ENCODE measurements at regions not wholly inside any gene's neighbourhood (a gene's known extent, or its start where the extent isn't known, plus 50 kb on each side); places are given as distances from the start of the nearest gene placed in this dataset.

- H3K36me3 ChIP-seq, result no peaks in the 10 kb centered on the region
- H3K4me1 ChIP-seq, result peaks cover 7% of the 10 kb centered on the region
- no peaks in the 10 kb centered on the region for H3K4me1 Mint-ChIP-seq
- H3K4me2 ChIP-seq, result no peak overlapping the region
- H3K9me3 ChIP-seq (ENCODE audit: low read depth), result no peaks in the 10 kb centered on the region
- no peaks in the 10 kb centered on the region for H3K79me2 ChIP-seq (ENCODE audit: low read depth)
- H2AFZ ChIP-seq (replicated peaks), result no peak overlapping the region
- no peaks in the 10 kb centered on the region for H3K27me3 Mint-ChIP-seq (ENCODE audit: insufficient read depth, low read depth)
- TF ChIP-seq EZH2phosphoT487 (IDR thresholded peaks at IDR 0.05) (no peak), EZH2 (IDR thresholded peaks at IDR 0.05) (no peak)
- TF ChIP-seq, protein P1, sequence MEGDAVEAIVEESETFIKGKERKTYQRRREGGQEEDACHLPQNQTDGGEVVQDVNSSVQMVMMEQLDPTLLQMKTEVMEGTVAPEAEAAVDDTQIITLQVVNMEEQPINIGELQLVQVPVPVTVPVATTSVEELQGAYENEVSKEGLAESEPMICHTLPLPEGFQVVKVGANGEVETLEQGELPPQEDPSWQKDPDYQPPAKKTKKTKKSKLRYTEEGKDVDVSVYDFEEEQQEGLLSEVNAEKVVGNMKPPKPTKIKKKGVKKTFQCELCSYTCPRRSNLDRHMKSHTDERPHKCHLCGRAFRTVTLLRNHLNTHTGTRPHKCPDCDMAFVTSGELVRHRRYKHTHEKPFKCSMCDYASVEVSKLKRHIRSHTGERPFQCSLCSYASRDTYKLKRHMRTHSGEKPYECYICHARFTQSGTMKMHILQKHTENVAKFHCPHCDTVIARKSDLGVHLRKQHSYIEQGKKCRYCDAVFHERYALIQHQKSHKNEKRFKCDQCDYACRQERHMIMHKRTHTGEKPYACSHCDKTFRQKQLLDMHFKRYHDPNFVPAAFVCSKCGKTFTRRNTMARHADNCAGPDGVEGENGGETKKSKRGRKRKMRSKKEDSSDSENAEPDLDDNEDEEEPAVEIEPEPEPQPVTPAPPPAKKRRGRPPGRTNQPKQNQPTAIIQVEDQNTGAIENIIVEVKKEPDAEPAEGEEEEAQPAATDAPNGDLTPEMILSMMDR (IDR thresholded peaks at IDR 0.05), result no peak
- H3K27me3 ChIP-seq, result no peaks in the 10 kb centered on the region
- no peaks in the 10 kb centered on the region for H3K36me3 Mint-ChIP-seq
- H3K27ac Mint-ChIP-seq, result no peak overlapping the region
- no peak overlapping the region for H3K27ac ChIP-seq
- H3K4me3 Mint-ChIP-seq, result no peak overlapping the region
- H3K9ac ChIP-seq, result no peak overlapping the region
- H3K4me3 ChIP-seq, result no peak overlapping the region
- H3F3A ChIP-seq (ENCODE audit: low read depth), result no peaks in the 10 kb centered on the region
- H4K20me1 ChIP-seq (ENCODE audit: low read depth), result no peaks in the 10 kb centered on the region
- DNase-seq (ENCODE audit: low spot score), result no peak
- H3K9me3 Mint-ChIP-seq, result peaks cover 7% of the 10 kb centered on the region
Measured at GRCh38 chr11:109071712-109072524, 350.1 kb upstream of the C11orf87 start.

GRCh38 chr11:109073032-109073822, 348.8 kb upstream of the C11orf87 start:
- Histone ChIP-seq H3F3A (ENCODE audit: low read depth) (no peaks in the 10 kb centered on the region), H2AFZ (replicated peaks) (no peak overlapping the region), H3K4me1 (peaks cover 16% of the 10 kb centered on the region), H3K27ac (no peak overlapping the region), H3K9me3 (ENCODE audit: low read depth) (no peaks in the 10 kb centered on the region), H3K4me3 (no peak overlapping the region), H3K9ac (no peak overlapping the region), H4K20me1 (ENCODE audit: low read depth) (no peaks in the 10 kb centered on the region), H3K36me3 (no peaks in the 10 kb centered on the region), H3K27me3 (no peaks in the 10 kb centered on the region), H3K4me2 (no peak overlapping the region), H3K79me2 (ENCODE audit: low read depth) (no peaks in the 10 kb centered on the region)
- Mint-ChIP-seq H3K27ac (no peak overlapping the region), H3K4me1 (peaks cover 3% of the 10 kb centered on the region), H3K4me3 (no peak overlapping the region), H3K36me3 (no peaks in the 10 kb centered on the region), H3K9me3 (peaks cover 10% of the 10 kb centered on the region), H3K27me3 (ENCODE audit: insufficient read depth, low read depth) (no peaks in the 10 kb centered on the region)
- TF ChIP-seq EZH2phosphoT487 (IDR thresholded peaks at IDR 0.05), result no peak
- TF ChIP-seq, protein P1 (IDR thresholded peaks at IDR 0.05), result no peak
- no peak for TF ChIP-seq EZH2 (IDR thresholded peaks at IDR 0.05)
- DNase-seq (ENCODE audit: low spot score), result no peak

GRCh38 chr11:109075976-109076375, 346.0 kb upstream of the C11orf87 start:
- Histone ChIP-seq H3F3A (ENCODE audit: low read depth) (no peaks in the 10 kb centered on the region), H3K27ac (no peak overlapping the region), H3K4me2 (no peak overlapping the region), H4K20me1 (ENCODE audit: low read depth) (no peaks in the 10 kb centered on the region), H3K4me1 (peaks cover 16% of the 10 kb centered on the region), H3K36me3 (no peaks in the 10 kb centered on the region), H3K27me3 (no peaks in the 10 kb centered on the region), H3K4me3 (no peak overlapping the region), H2AFZ (replicated peaks) (peak overlapping the region; percentile 66), H3K9me3 (ENCODE audit: low read depth) (no peaks in the 10 kb centered on the region), H3K9ac (no peak overlapping the region), H3K79me2 (ENCODE audit: low read depth) (no peaks in the 10 kb centered on the region)
- H3K27ac Mint-ChIP-seq, result no peak overlapping the region
- no peaks in the 10 kb centered on the region for H3K36me3 Mint-ChIP-seq
- no peak overlapping the region for H3K4me3 Mint-ChIP-seq
- no peaks in the 10 kb centered on the region for H3K27me3 Mint-ChIP-seq (ENCODE audit: insufficient read depth, low read depth)
- H3K9me3 Mint-ChIP-seq, result peaks cover 3% of the 10 kb centered on the region
- peaks cover 3% of the 10 kb centered on the region for H3K4me1 Mint-ChIP-seq
- DNase-seq (ENCODE audit: low spot score), result no peak
- no peak for TF ChIP-seq EZH2phosphoT487 (IDR thresholded peaks at IDR 0.05)

Data from neural progenitor cell (in vitro differentiated cells).